ENCODE measurements at regions not wholly inside any gene's neighbourhood (a gene's known extent, or its start where the extent isn't known, plus 50 kb on each side); places are given as distances from the start of the nearest gene placed in this dataset.

GRCh38 chr2:226638576-226638975 is 161.0 kb downstream of the IRS1 start:
- no peak overlapping the region for H3K4ac ChIP-seq (ENCODE audit: low read depth, low read length)
- Mint-ChIP-seq H3K27ac (no peak overlapping the region), H3K4me1 (peaks cover under 1 to 1% of the 10 kb centered on the region in 2 experiments; a peak in 3 of 4 replicates), H3K9me3 (peaks cover 9 to 10% of the 10 kb centered on the region in 2 experiments; a peak in 4 of 5 replicates), H3K4me3 (no peak overlapping the region), H3K36me3 (ENCODE audit: insufficient read depth in 1 of 3, low read depth in 3 of 3) (peaks cover 0 to 12% (median 5%) of the 10 kb centered on the region in 3 experiments; a peak in 4 of 7 replicates), H3K27me3 (ENCODE audit: low read depth) (no peaks in the 10 kb centered on the region)
- H4K20me1 ChIP-seq (ENCODE audit: control insufficient read depth, insufficient read depth, insufficient read length): no peaks in the 10 kb centered on the region
- no peak overlapping the region for H3K14ac ChIP-seq (ENCODE audit: insufficient read depth, low read length)
- H3K23ac ChIP-seq (ENCODE audit: insufficient read length, low read depth, low read length): no peak overlapping the region
- H3K27me3 ChIP-seq (ENCODE audit: insufficient read depth, low read length): no peaks in the 10 kb centered on the region
- H3K18ac ChIP-seq (ENCODE audit: insufficient read length, low read depth, low read length): no peak overlapping the region
- H2AFZ ChIP-seq (ENCODE audit: low read length): no peak overlapping the region
- H2BK120ac ChIP-seq (ENCODE audit: low read depth, low read length, poor library complexity, severe bottlenecking): no peak overlapping the region
- H3K4me1 ChIP-seq (ENCODE audit: insufficient read depth, low read length): no peaks in the 10 kb centered on the region
- no peaks in the 10 kb centered on the region for H3K79me2 ChIP-seq (ENCODE audit: insufficient read depth, low read length)
- H4K91ac ChIP-seq (ENCODE audit: insufficient read length, low read depth, low read length): no peak overlapping the region
- no peak overlapping the region for H3K4me2 ChIP-seq (ENCODE audit: insufficient read depth, insufficient read length, low read length)
- H3K56ac ChIP-seq (ENCODE audit: insufficient read length, low read depth, low read length): no peak overlapping the region
- no peak overlapping the region for H4K8ac ChIP-seq (replicated peaks; ENCODE audit: insufficient read length, low read depth, low read length)
- no peaks in the 10 kb centered on the region for H3K79me1 ChIP-seq (ENCODE audit: insufficient read depth, low read depth, low read length, poor library complexity, severe bottlenecking)
- H3T11ph ChIP-seq (ENCODE audit: low read length): no peak overlapping the region
- H3K9me3 ChIP-seq (ENCODE audit: control insufficient read depth, low read depth, low read length): no peaks in the 10 kb centered on the region
- H2AK5ac ChIP-seq (ENCODE audit: insufficient read length, low read length): no peak overlapping the region
- H3K9ac ChIP-seq (ENCODE audit: extremely low read depth, insufficient read length, low read length): no peak overlapping the region
- H3K23me2 ChIP-seq (ENCODE audit: insufficient read length, low read depth, low read length, poor library complexity, severe bottlenecking): no peaks in the 10 kb centered on the region
- H2BK12ac ChIP-seq (ENCODE audit: insufficient read length, low read depth, low read length): no peak overlapping the region
- H2BK15ac ChIP-seq (ENCODE audit: low read depth, low read length): no peak overlapping the region
- DNase-seq: no peak
- H4K5ac ChIP-seq (ENCODE audit: insufficient read length, low read depth, low read length): no peak overlapping the region
- whole genome bisulfite sequencing (ENCODE audit: extremely low coverage, insufficient read length, low lambda C conversion rate): no CpG with 5 or more reads among the region's 9 CpGs
- H3K27ac ChIP-seq (ENCODE audit: insufficient read length, low read depth, low read length): no peak overlapping the region
- no peak overlapping the region for H2BK5ac ChIP-seq (ENCODE audit: insufficient read length, low read length)
- no peak for TF ChIP-seq CTCF (conservative IDR thresholded peaks at IDR 0.05)
- H2BK20ac ChIP-seq (ENCODE audit: low read depth, low read length, poor library complexity, severe bottlenecking): no peak overlapping the region

Data from H9 (cell line).